ENCODE measurements at regions not wholly inside any gene's neighbourhood (a gene's known extent, or its start where the extent isn't known, plus 50 kb on each side); places are given as distances from the start of the nearest gene placed in this dataset.

GRCh38 chr4:100933628-100934027, 413.7 kb downstream of the PPP3CA start:
- H3K4me1 ChIP-seq (ENCODE audit: insufficient read depth) = no peaks in the 10 kb centered on the region
- H3K27me3 ChIP-seq = no peaks in the 10 kb centered on the region
- no peaks in the 10 kb centered on the region for H3K9me2 ChIP-seq (replicated peaks; ENCODE audit: insufficient read depth)
- H3K27ac ChIP-seq = no peak overlapping the region
- H4K20me1 ChIP-seq (ENCODE audit: insufficient read depth, poor library complexity, severe bottlenecking) = no peaks in the 10 kb centered on the region
- H2AFZ ChIP-seq = no peak overlapping the region
- no peak for TF ChIP-seq EZH2 (IDR thresholded peaks at IDR 0.05; ENCODE audit: borderline replicate concordance)
- TF ChIP-seq, protein P1, sequence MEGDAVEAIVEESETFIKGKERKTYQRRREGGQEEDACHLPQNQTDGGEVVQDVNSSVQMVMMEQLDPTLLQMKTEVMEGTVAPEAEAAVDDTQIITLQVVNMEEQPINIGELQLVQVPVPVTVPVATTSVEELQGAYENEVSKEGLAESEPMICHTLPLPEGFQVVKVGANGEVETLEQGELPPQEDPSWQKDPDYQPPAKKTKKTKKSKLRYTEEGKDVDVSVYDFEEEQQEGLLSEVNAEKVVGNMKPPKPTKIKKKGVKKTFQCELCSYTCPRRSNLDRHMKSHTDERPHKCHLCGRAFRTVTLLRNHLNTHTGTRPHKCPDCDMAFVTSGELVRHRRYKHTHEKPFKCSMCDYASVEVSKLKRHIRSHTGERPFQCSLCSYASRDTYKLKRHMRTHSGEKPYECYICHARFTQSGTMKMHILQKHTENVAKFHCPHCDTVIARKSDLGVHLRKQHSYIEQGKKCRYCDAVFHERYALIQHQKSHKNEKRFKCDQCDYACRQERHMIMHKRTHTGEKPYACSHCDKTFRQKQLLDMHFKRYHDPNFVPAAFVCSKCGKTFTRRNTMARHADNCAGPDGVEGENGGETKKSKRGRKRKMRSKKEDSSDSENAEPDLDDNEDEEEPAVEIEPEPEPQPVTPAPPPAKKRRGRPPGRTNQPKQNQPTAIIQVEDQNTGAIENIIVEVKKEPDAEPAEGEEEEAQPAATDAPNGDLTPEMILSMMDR (IDR thresholded peaks at IDR 0.05; ENCODE audit: poor library complexity) = no peak
- no peak overlapping the region for H3K4me2 ChIP-seq
- 88% methylated on average over 4 of the region's 4 CpGs for WGBS (ENCODE audit: low lambda C conversion rate, missing lambda C conversion rate)
- DNase-seq (ENCODE audit: low spot score) = peak; percentile 16
- no peaks in the 10 kb centered on the region for H3K79me2 ChIP-seq
- no peaks in the 10 kb centered on the region for H3K9me3 ChIP-seq (ENCODE audit: low read depth)
- no peaks in the 10 kb centered on the region for H3K36me3 ChIP-seq (replicated peaks; ENCODE audit: insufficient read depth, low read depth)
- H3K4me3 ChIP-seq = no peak overlapping the region

- TF ChIP-seq, protein P1 (IDR thresholded peaks at IDR 0.05; ENCODE audit: poor library complexity) = no peak
- TF ChIP-seq EZH2phosphoT487 (IDR thresholded peaks at IDR 0.05; ENCODE audit: low read depth, severe bottlenecking, unreplicated experiment) (no peak), EZH2 (IDR thresholded peaks at IDR 0.05; ENCODE audit: borderline replicate concordance) (no peak)
- no peaks in the 10 kb centered on the region for H3K27me3 ChIP-seq
- WGBS (ENCODE audit: low lambda C conversion rate, missing lambda C conversion rate) = 65% methylated on average over 1 of the region's 1 CpG
- no peaks in the 10 kb centered on the region for H3K9me3 ChIP-seq (ENCODE audit: low read depth)
- no peaks in the 10 kb centered on the region for H4K20me1 ChIP-seq (ENCODE audit: insufficient read depth, poor library complexity, severe bottlenecking)
- H3K4me3 ChIP-seq = no peak overlapping the region
- H3K9me2 ChIP-seq (replicated peaks; ENCODE audit: insufficient read depth) = no peaks in the 10 kb centered on the region
- H3K4me2 ChIP-seq = no peak overlapping the region
- H3K36me3 ChIP-seq (replicated peaks; ENCODE audit: insufficient read depth, low read depth) = no peaks in the 10 kb centered on the region
- H3K27ac ChIP-seq = no peak overlapping the region
- H3K79me2 ChIP-seq = no peaks in the 10 kb centered on the region
- DNase-seq (ENCODE audit: low spot score) = no peak
- no peak overlapping the region for H2AFZ ChIP-seq
- no peaks in the 10 kb centered on the region for H3K4me1 ChIP-seq (ENCODE audit: insufficient read depth)
Observed at GRCh38 chr4:100929758-100930157, 411.9 kb upstream of the EMCN start.

DNA sequence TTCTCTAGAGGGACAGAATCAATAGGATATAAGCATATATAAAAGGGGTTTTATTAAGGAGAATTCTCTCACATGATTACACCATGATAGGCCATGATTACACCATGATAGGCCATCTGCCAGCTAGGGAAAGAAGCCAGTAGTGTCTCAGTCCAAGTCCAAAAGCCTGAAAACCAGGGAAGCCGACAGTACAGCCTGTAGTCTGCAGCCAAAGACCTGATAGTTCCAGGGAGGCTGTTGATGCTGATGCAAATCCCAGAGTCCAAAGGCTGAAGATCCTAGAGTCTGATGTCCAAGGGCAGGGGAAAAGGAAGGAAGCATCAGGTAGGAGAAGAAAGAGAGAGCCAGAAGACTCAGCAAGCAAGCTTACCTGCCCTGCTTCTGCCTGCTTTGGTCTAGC, 411.3 kb upstream of the EMCN start:
- no peaks in the 10 kb centered on the region for H3K27me3 ChIP-seq
- no peak overlapping the region for H3K4me3 ChIP-seq
- H3K9me3 ChIP-seq (ENCODE audit: low read depth) = no peaks in the 10 kb centered on the region
- H3K27ac ChIP-seq = no peak overlapping the region
- no peak overlapping the region for H3K4me2 ChIP-seq
- no peaks in the 10 kb centered on the region for H3K4me1 ChIP-seq (ENCODE audit: insufficient read depth)
- H4K20me1 ChIP-seq (ENCODE audit: insufficient read depth, poor library complexity, severe bottlenecking) = no peaks in the 10 kb centered on the region
- WGBS (ENCODE audit: low lambda C conversion rate, missing lambda C conversion rate) = 95% methylated on average over 1 of the region's 1 CpG
- H3K9me2 ChIP-seq (replicated peaks; ENCODE audit: insufficient read depth) = no peaks in the 10 kb centered on the region
- no peak for DNase-seq (ENCODE audit: low spot score)
- no peak overlapping the region for H2AFZ ChIP-seq
- no peaks in the 10 kb centered on the region for H3K79me2 ChIP-seq
- TF ChIP-seq EZH2phosphoT487 (IDR thresholded peaks at IDR 0.05; ENCODE audit: low read depth, severe bottlenecking, unreplicated experiment) (no peak), EZH2 (IDR thresholded peaks at IDR 0.05; ENCODE audit: borderline replicate concordance) (no peak)
- TF ChIP-seq, protein P1 (IDR thresholded peaks at IDR 0.05; ENCODE audit: poor library complexity) = no peak
- H3K36me3 ChIP-seq (replicated peaks; ENCODE audit: insufficient read depth, low read depth) = no peaks in the 10 kb centered on the region
